NCI-H1092 treated with DMSO at 0.1 percent for 48 hours (cell line): ENCODE measurements at regions not wholly inside any gene's neighbourhood (a gene's known extent, or its start where the extent isn't known, plus 50 kb on each side); places are given as distances from the start of the nearest gene placed in this dataset.
"Not testable (repeated sequence)": the region's sequence is repeated elsewhere in the genome, so short reads cannot be mapped to it uniquely, and the experiment has no call there.

Experiments
- DNase-seq: peaks from one replicate; lab custom pipeline; 2025; lab: John Stamatoyannopoulos, UW

DNA sequence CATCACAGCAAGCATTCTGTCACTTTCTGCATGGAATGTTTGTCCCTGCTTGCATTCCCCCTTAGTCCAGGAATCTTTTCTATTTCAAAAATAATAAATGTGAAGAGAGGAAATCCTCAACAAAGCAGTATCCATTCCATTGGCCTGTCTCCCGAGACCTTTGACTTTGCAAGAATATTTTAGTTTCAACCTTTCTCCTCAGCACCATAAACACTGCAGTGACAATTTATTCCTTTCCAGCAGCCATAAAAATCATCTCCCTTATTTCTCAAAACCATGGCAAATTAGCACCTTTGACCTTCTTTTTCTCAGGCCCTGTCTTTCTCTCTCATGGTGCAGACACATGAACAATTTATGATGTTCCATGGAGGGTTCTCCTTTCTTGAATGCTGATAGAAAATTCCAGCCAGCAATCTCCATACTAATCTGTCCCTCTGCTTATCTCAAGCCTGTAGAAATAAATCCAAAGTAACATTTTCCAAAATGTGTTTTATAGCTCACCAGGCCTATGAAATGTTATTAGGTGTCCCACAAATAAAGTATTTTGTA, 352.1 kb upstream of the CCL2 start:
- DNase-seq: no peak

DNA sequence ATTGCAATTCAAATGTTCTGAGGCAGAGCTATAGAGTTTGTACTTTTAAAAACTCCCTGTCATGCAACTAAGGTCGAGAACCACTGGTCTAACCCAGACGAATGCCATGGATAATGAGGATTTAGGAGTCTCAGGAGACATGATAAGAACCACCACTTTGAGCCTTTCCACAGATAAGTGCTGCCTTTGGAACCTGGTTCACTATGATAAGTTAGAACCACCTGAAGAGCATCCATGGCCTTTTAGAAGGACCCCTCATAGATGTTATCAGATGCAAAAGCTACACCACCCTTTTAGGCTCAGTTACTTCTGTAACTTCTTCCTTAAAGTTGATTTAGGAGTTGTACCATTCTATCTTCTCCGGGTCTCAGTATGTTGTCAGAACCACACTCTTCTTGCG, 350.6 kb upstream of the CCL2 start:
- DNase-seq: no peak

DNA sequence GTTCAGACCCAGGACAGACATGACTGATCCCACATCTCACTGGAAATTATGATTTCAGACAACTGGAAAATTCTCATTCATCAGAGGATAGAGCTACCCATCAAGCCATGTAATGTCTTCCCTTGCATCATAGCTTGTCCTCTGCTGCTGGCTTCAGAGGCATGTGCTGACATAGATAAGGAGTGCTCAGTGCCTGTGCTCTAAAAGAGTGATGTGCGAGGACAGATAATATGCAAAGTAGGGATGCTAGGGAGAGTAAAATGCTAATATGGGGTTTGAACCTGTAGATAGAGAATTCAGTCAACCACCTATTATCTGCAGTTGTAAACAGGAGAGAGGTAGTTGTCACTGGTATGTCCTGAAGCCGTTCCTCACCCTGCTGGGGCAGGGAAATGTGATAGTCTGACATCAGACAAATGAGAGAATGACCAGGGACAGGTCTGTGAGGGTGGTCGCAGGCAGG, 349.7 kb upstream of the CCL2 start:
- DNase-seq: no peak

DNA sequence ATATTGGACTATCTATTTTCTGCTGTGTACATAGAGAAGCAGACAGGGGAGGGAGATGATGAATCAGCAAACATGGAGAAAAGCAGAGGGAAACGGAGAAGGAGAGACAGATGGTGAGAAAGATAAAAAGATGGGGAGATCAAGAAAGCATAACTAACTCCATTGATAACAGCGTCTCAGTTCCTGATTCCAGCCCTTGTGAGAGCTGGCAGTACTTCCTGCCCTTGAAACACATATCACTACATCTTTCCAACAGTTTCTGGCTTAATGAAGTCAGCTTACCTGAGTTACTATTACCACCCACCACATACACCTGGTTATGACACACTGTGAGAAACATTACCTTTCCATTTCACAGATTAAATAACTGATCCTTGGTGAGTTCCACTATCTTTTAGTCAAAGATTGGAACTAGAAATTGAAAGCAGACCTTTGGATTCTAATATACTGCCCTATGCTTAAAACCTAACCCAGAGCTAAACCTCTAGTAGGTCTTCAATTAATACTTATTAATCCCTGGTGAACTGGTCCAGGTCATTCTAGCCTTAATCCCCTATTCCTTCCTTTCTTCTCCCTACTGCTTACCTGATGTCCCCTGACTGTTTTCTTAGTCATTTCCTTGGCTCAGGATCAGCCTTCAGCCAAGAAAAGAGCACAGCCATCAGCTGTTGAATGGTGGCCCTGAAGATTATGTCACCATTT, 346.6 kb upstream of the CCL2 start:
- no peak for DNase-seq

DNA sequence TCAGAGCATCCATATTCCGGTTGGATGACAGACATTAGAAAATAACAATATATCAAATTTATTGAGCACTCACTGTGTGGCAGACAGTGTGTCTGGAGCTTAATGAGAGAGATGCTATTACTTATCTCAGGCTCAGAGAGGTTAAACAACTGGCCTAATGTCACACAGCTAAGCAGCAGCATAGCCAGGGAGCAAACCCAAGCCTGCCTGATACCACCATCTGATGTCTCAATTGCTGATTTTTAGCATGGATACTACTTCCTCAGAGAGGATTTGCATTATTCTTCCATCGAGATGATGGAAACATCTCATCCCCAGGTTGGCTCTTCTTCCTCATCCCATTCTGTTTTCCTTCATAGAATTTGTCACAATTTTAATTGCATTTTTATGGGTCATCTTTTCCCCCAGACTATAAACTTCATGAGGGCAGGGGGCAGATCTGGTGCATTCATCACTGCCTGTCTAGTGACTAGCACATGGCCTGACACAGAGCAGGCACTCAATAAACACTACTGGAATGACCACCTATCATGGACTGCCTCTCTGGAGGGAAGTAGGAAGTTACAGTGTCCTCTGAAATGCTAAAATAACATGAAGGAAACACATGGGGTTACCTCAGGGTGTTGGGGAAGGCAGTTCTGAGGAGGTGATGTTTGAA, 344.8 kb upstream of the CCL2 start:
- DNase-seq: no peak

DNA sequence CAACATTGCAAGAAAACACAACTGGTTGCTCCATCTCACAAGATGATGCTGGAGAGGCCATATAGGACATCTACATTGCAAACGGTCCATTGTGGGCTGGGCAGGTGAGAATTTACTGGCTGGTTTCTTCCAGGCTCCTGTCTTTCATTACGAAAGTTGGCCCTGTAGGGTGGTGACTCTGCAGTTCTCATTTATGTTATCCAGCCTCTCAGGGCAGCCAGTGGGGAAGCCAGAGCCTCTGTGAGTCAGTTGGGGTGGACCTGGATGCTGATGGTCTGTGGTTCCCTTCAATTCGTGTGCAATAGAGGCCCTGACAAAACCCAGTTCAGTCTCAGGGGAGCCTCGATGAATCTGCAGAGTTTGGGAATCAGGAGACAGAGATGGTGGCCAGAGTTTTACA, 341.0 kb upstream of the CCL2 start:
- DNase-seq: no peak

DNA sequence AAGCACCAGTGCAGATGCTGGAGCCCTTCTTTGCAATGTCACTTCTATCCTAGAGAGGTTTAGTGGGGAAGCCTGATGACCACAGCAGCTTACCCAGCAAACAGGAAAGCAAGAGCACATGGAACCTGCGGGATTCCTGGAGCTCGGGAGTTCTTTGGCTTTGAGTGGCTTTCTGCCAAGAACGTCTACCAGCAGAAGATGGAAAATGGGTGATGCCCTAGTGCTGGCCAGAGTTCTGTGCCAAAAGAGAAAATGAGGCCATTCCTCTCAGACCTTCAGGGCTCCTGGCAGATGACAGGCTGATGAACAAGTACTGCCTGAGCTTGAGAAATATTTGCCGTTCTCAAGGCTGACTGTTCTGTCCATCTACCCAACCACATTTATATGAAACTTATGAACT, 332.1 kb upstream of the CCL2 start:
- DNase-seq: no peak

DNA sequence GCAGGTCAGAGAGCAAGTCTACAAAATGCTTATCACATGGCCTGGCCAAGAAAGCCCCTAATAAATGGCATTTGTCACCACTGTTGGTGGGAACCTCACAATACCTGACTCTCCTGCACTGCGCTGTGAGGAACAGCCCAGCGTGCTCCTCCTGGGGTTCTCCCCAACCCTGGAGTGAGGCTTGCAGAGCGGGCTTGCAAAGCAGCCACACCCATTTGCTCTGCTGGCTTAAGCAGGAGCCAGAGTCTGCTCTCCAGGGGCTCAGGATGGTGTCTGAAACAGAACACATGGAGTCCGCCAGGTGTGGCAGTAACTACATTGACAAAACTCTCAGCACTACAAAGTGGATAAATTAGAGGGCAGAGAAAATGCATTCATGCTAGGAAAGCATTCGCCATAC, 331.0 kb upstream of the CCL2 start:
- DNase-seq: no peak

DNA sequence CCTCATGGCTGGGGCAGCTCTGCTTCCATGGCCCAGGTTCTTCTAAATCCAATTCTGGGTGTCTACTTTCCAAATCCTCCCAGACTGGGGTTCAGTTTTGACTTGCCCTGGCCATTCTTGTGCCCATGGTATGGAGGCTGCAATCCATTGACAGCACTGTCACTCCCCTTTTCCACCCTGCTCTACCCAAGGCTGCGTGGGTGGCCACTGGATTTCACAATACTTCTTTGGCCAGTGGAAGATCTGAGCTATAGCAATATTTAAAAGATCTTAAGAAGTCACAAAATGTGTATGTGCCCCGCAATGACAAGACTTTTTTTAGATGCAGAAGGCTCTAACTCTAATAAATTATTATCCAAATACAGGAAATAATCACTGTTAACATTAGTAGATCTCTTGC, 329.4 kb upstream of the CCL2 start:
- no peak for DNase-seq

DNA sequence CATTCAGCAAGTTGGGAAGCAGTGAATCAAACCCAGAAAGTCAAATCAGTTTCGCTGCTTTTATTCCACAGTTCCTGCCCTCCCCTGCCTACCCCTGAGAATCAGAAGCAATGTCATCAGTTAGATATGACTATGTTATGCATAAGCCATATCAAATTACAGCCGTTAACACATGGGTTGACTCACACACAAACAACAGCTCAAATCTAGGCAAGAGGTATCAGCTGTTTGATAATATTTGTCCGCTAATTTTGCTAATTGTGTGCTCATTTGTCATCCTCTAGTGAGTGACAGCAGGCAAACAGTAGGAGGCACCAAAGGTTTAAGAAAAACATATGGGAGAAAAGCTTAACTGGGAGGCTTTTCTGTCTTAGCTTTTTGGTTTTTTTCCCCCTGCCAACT, 327.4 kb upstream of the CCL2 start:
- no peak for DNase-seq

DNA sequence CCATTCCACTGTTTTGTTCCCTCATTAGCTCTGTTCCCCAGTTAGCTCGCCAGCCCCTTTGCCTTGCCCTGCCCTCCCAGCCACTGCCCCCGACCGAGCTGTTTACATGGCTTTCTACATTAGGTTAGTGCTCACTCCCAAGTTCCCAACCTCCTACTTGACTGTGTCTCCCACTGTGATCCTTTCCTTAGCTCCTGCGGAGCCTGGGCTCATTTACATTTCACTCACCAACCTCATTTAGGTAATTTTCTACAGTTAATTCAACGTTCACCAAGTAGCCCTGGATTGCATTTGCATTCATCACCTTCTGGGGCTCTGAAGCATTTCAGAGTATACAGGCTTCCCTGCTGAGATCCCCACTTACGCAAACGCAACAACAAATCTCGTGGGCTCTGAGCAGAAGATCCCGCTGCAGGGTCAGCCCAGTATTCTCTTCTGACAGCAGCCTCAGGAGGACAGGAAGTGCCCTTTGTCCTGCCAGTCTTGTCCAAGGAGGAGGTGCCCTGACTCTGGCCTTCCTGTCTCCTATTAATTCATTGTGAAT, 325.8 kb upstream of the CCL2 start:
- no peak for DNase-seq

DNA sequence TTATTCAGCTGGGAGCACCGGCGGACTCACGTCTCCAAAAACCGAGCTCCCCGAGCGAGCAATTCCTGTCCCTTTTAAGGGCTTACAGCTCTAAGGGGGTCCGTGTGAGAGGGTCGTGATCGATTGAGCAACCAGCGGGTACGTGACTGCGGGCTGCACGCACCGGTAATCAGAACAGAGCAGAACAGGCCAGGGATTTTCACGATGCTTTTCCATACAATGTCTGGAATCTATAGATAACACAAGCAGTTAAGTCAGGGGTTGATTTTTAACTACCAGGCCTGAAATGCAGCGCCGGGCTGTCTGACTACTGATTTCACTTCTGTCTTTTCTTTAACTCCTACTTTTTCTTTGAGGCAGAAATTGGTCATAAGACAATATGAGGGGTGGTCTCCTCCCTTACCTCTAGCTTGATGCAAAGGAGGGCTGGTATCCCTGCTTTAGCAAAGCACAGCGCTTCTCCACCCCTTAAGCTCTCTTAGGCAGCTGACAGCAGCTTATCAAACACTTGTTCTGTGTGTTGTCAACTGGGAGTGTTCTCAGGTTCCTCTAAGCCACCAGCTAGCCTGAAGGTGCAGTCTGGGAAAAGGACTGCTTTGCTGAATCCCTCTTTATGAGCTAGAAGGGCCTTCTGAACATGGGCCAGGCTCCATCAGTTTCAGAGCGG, 323.8 kb upstream of the CCL2 start:
- not testable (repeated sequence) for DNase-seq

DNA sequence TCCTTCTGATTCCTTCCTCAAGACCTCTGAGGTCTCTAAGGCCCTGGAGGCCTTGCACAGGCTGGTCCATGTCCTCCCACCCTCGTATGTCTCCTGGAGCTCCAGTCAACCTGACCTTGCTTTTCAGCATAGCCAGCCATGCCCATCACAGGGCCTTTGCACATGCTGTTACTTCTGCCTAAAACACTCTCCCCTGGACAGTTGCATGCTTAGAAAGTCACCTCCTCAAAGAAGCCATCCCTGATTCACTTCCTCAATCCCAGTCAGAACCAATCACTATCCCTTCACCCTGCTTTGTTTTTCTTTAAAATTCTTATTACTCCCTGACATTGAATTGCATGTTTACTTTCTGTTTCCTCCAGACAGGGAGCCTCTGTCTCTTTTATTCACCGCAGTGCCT, 322.1 kb upstream of the CCL2 start:
- DNase-seq: no peak

DNA sequence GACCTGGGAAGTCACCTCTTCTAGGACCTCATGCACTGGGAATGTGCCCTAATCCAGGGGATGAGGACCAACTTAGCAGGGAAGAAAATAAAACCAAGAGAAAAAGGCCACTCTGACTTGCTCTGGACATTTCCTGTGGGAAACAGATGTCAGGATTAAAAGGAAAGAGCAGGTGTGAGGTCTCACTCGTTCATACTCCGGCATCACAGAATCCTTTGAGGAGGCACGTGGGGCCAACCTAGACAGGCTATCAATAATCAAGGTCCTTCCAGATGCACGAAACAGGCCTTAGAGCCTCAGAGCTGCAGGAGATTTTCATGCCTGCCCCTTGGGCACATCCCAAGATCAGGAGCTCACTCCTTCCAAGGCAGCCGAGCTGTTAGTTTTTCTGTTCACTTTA, 321.5 kb upstream of the CCL2 start:
- no peak for DNase-seq

DNA sequence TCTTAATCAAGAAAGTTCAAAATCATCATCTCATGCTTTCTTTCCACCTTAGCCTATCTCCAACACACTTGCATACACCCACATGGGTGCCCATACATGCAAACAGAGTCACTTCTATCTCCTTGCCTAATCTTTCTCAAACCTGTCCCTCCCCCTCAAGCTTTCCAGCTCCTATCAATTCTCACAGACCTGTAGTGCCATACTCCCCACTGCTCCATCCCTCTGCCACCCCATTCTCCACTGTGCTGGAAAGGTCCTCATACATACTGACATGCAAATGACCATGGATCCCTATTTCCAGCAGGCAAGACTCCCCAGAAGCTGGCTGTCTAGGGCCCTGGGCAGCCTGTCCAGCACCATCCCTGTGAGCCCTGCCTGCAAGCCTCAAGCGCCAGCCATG, 320.4 kb upstream of the CCL2 start:
- DNase-seq: no peak

DNA sequence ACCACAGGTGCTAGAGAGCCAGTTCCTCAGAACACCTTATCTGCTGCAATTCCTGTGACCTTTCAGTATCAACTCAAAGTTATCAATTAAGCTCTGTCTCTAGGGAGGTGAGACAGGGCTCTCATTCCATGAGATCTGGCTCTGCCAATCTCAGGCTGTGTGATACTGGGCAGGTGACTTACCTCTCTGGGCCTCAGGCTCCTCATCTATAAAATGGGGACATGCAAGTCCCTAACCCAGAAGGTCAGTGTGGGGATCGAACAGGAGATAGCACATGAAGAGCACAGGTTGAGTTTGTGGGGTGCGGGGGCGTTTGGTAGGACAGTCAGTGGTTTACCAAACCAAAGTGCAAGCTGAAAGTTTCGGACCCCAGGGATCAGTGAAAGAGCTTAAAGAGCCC, 319.3 kb upstream of the CCL2 start:
- no peak for DNase-seq

DNA sequence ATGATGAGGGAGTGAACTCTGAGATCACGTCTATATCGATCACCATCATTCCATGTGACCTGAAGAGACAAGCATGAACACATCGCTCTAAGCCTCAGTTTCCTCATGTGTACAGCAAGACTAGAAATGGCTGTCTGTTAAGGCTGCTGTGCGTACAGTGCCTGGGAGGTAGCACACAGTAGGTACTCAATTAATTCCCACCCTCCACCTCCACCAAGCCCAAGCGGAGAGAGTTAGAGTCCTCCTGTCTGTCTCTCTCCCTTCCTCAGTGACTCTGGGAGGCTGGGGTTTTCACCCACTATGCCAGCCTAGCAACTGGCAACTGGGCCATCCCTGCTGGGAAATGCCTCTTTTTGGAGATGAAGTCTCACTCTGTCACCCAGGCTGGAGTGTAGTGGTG, 318.3 kb upstream of the CCL2 start:
- DNase-seq: no peak

DNA sequence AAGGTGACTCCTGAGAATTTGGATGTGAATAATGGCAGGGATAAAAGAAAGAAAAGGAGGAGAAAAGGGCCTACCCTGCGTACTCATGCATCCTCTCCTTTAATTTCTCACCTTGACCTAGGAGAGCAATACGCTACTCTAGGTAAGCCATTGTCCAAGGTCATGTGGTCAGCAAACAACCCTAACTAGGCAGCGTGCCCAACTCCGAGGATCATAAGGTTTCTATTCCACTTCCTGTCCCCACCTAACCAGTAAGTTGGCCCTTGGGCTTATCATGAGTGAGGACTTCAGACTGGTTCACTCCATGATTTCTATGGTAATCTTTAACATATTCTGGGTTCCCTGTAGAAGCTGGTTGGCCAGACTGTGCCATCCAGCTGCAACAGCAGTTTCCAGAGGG, 315.1 kb upstream of the CCL2 start:
- DNase-seq: no peak

DNA sequence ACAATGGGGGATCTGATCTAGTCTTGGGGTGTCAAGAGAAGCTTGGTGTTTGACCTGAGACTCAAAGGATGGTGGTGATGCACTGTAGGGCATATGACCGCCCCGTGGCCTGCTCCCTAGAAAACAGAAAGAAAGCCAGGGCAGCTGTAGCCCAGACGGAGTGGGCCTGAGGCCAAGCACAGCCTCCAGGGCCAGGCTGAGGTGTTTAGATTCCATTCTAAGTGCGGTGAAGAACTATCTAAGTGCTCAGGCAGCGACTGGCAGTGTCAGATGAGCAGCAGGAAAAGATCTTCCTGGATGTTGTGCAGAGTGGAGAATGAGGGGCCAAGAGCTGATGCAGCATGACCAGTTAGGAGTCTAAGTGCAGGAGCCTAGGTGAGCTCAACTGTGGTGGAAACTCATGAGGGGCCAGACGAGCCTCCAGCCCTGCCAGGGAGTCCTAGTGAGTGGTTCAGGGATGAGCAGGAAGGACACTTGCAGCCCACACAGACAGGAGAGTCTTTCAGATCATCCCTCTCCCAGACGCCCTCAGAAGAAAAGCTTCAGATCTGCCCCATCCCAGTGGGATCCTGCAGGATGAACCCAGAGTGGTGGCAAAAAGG, 314.2 kb upstream of the CCL2 start:
- DNase-seq: no peak

DNA sequence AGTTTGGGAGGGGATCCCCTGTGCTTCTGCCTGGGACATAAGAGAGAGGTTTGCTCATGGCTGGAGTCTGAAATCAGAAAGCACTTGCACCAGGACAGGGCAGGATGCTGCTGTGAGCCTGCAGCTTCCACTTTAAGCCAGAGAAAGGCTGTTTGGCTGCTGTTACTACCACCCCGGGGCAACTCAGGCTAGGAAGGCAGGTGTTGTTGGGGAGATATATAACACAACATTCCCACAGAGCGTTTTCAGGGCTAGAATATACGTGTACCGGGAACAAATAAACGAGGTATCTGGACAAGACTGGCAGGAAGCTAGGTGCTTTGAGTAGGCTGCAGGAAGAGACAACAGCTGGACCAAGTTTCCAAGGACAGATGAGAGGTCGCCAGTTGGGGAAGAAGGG, 313.3 kb upstream of the CCL2 start:
- DNase-seq: no peak

DNA sequence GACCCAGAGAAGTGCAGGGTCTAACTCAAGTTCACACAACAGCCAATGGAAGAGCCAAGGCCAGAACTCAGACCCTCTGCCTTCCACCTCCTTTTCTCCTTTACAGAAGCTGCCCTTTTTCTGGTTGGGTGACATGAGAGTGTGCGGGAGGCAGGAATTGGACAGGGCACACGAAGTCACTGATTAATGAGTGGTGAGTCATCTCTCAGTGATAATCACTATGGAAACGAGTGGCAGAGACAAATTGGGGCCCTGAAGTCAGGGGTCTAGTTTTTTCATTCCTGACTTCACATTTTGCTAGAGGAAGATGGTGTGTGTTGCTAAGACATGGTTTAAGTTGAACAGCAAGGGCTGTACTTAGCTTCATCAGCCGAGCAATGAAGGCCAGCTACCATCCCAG, 312.7 kb upstream of the CCL2 start:
- no peak for DNase-seq

DNA sequence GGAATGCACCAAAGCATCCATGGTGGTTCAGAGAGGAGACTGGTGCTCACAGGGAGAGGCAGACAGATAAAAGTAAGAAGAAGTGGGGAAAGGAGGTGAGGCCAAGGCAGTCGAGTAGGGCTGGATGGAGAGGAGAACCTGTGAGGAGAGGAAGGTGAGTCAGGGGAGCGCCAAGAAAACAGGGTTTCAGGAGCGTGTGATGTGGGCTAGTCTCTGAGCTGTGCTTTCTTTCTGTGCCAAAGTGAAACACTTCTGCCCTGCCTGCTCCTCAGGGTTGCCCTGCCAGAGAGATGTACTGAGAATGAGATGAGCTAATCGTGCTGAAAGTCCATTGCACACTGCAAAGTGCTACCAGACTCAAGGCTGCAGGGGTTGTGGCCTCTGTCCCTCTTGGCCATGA, 310.7 kb upstream of the CCL2 start:
- DNase-seq: no peak

DNA sequence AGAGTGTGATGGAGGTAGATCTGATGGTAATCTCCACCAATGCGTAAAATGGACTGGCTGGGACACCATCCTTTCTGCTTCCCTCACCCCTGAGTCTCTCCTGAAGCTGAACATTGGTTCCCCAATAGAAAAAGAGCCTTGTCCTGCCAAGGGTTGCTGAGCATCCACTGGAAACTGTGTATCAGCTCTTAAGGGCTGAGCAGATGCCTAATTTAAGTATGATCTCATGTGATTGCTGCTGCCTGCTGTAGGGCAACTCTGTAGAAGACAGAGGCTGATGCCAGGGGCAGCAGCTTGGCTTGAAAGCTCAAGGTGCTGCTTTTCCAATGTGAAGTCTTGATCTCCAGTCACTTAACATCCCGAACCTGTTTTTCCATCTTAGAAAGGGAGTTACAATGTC, 310.3 kb upstream of the CCL2 start:
- DNase-seq: no peak
